ENCODE measurements at regions not wholly inside any gene's neighbourhood (a gene's known extent, or its start where the extent isn't known, plus 50 kb on each side); places are given as distances from the start of the nearest gene placed in this dataset.

- Histone ChIP-seq H3K4me1 (ENCODE audit: insufficient read depth, low read length) (no peaks in the 10 kb centered on the region), H2AFZ (ENCODE audit: low read length) (no peak overlapping the region), H3K4me3 (ENCODE audit: insufficient read depth, low read length) (no peak overlapping the region), H3K27ac (ENCODE audit: low read depth, low read length) (no peak overlapping the region), H3K4me2 (ENCODE audit: insufficient read depth, low read length) (no peak overlapping the region), H3K9me3 (ENCODE audit: low read depth, low read length) (no peaks in the 10 kb centered on the region), H3K36me3 (ENCODE audit: insufficient read depth, low read length) (no peaks in the 10 kb centered on the region), H3K79me2 (ENCODE audit: insufficient read depth, low read length) (no peaks in the 10 kb centered on the region), H3K27me3 (ENCODE audit: insufficient read depth, low read length) (no peaks in the 10 kb centered on the region), H4K20me1 (ENCODE audit: insufficient read depth, low read length) (no peaks in the 10 kb centered on the region)
- no peak for DNase-seq (ENCODE audit: insufficient read length, low spot score, missing footprints)
- TF ChIP-seq CTCF (IDR thresholded peaks at IDR 0.05; ENCODE audit: extremely low read depth, low read depth, low read length), result no peak
These were observed 1604.8 kb downstream of the OLFM4 start for GRCh38 chr13:54633456-54633855.

DNA sequence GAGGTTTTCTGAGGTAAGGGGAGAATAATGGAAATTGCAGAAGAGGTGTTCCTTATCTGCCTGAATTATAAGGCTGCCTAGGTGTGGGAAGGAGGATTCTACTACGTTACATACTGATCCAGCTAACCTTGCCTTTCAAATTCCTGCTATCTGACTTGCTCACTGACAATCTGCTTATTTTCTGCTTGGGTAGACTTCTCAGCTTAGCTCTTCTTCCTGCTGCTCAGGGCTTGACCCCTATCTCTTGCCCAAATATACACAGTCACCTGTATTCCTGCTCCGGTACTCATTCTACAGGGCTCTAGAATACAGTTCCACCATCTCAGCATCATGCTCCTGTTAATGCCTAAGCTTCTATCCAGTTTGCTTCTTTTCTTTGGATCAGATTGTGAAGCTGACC, 1607.6 kb downstream of the OLFM4 start:
- Histone ChIP-seq H3K79me2 (ENCODE audit: insufficient read depth, low read length) (no peaks in the 10 kb centered on the region), H4K20me1 (ENCODE audit: insufficient read depth, low read length) (no peaks in the 10 kb centered on the region), H3K27ac (ENCODE audit: low read depth, low read length) (no peak overlapping the region), H3K4me3 (ENCODE audit: insufficient read depth, low read length) (no peak overlapping the region), H3K4me1 (ENCODE audit: insufficient read depth, low read length) (no peaks in the 10 kb centered on the region), H3K27me3 (ENCODE audit: insufficient read depth, low read length) (no peaks in the 10 kb centered on the region), H3K4me2 (ENCODE audit: insufficient read depth, low read length) (no peak overlapping the region), H2AFZ (ENCODE audit: low read length) (no peak overlapping the region), H3K9me3 (ENCODE audit: low read depth, low read length) (no peaks in the 10 kb centered on the region), H3K36me3 (ENCODE audit: insufficient read depth, low read length) (no peaks in the 10 kb centered on the region)
- no peak for DNase-seq (ENCODE audit: insufficient read length, low spot score, missing footprints)
- no peak for TF ChIP-seq CTCF (IDR thresholded peaks at IDR 0.05; ENCODE audit: extremely low read depth, low read depth, low read length)

DNA sequence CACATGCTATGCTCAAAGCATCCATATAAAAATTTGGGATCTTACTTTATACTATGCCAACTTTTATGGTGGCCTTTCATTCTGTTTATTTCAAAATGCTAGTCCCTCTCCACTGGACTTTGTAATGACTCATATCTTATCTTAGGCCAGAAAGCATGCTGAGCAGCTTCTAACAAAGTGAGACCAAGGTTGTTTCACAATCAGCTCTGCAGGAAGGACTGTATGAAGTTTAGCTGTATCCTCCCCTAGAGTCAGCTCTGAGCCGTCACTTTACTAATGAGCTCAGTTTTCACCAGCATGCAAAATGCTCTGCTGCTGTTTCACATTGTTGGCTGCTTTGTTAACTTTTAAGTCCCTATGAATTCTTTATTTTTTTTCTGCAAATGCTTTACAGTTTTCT, 1608.8 kb downstream of the OLFM4 start:
- H3K4me1 ChIP-seq (ENCODE audit: insufficient read depth, low read length), result no peaks in the 10 kb centered on the region
- no peak overlapping the region for H3K27ac ChIP-seq (ENCODE audit: low read depth, low read length)
- no peaks in the 10 kb centered on the region for H3K79me2 ChIP-seq (ENCODE audit: insufficient read depth, low read length)
- no peak for DNase-seq (ENCODE audit: insufficient read length, low spot score, missing footprints)
- H3K4me2 ChIP-seq (ENCODE audit: insufficient read depth, low read length), result no peak overlapping the region
- no peak overlapping the region for H2AFZ ChIP-seq (ENCODE audit: low read length)
- no peaks in the 10 kb centered on the region for H3K9me3 ChIP-seq (ENCODE audit: low read depth, low read length)
- TF ChIP-seq CTCF (IDR thresholded peaks at IDR 0.05; ENCODE audit: extremely low read depth, low read depth, low read length), result no peak
- H3K36me3 ChIP-seq (ENCODE audit: insufficient read depth, low read length), result no peaks in the 10 kb centered on the region
- no peaks in the 10 kb centered on the region for H4K20me1 ChIP-seq (ENCODE audit: insufficient read depth, low read length)
- no peaks in the 10 kb centered on the region for H3K27me3 ChIP-seq (ENCODE audit: insufficient read depth, low read length)
- no peak overlapping the region for H3K4me3 ChIP-seq (ENCODE audit: insufficient read depth, low read length)

DNA sequence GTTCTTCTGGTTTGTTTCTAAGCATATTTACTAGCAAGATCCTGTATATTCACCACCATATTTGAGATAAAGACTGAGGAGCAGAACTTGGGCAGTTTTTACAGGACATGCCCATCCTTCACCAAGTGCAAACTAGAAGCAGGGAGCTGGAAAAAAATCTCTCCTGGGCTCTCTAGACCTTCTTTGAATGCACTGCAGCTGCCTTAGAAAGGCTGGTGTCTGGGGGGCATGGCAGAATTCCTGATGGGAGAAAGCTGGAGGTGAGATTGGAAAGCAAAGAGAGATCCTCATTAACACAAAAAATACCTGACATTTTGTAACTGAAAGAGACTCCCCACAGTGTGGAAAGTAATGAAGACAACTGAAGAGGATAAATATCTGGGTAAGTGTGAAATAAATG, 1612.1 kb downstream of the OLFM4 start:
- Histone ChIP-seq H4K20me1 (ENCODE audit: insufficient read depth, low read length) (no peaks in the 10 kb centered on the region), H3K4me3 (ENCODE audit: insufficient read depth, low read length) (no peak overlapping the region), H3K4me2 (ENCODE audit: insufficient read depth, low read length) (no peak overlapping the region), H3K27me3 (ENCODE audit: insufficient read depth, low read length) (no peaks in the 10 kb centered on the region), H3K36me3 (ENCODE audit: insufficient read depth, low read length) (no peaks in the 10 kb centered on the region), H3K27ac (ENCODE audit: low read depth, low read length) (no peak overlapping the region), H2AFZ (ENCODE audit: low read length) (no peak overlapping the region), H3K79me2 (ENCODE audit: insufficient read depth, low read length) (no peaks in the 10 kb centered on the region), H3K9me3 (ENCODE audit: low read depth, low read length) (no peaks in the 10 kb centered on the region), H3K4me1 (ENCODE audit: insufficient read depth, low read length) (no peaks in the 10 kb centered on the region)
- DNase-seq (ENCODE audit: insufficient read length, low spot score, missing footprints), result no peak
- TF ChIP-seq CTCF (IDR thresholded peaks at IDR 0.05; ENCODE audit: extremely low read depth, low read depth, low read length), result no peak

Data from osteoblast (primary cell).